ENCODE measurements at regions not wholly inside any gene's neighbourhood (a gene's known extent, or its start where the extent isn't known, plus 50 kb on each side); places are given as distances from the start of the nearest gene placed in this dataset.
"Not testable (repeated sequence)": the region's sequence is repeated elsewhere in the genome, so short reads cannot be mapped to it uniquely, and the experiment has no call there.

DNA sequence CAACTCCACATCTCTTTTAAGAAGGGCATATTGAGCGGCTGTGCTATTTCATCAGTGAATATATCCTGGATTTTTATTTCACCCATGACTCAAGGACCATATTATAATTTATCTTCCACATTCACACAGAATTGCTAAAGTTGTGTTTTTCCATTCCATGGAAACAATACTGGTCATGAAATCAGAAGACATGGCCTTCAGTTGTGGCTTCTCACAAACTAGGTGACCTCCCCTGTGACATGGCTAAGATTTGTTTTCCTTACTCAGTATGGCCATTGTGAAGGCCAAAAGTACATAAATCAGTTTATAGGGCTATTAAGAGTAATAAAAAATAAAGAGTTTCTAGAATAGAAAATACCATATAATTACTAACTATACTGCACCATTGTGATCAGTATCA lies 415.6 kb downstream of the OXSM start:
- no peak for TF ChIP-seq Cebpa-rat (IDR thresholded peaks at IDR 0.05)
- Histone ChIP-seq H3K4me2 (no peak overlapping the region), H3K4me3 (no peak overlapping the region), H3K9me3 (replicated peaks in 1 of 11) (peaks cover 0 to 7% (median under 1%) of the 10 kb centered on the region in 11 experiments; a peak in 5 of 22 replicates), H3K4me1 (no peaks in the 10 kb centered on the region), H4K20me1 (no peaks in the 10 kb centered on the region), H3K27me3 (no peaks in the 10 kb centered on the region), H3K36me3 (no peaks in the 10 kb centered on the region), H3K9ac (no peak overlapping the region), H3K27ac (no peak overlapping the region)

DNA sequence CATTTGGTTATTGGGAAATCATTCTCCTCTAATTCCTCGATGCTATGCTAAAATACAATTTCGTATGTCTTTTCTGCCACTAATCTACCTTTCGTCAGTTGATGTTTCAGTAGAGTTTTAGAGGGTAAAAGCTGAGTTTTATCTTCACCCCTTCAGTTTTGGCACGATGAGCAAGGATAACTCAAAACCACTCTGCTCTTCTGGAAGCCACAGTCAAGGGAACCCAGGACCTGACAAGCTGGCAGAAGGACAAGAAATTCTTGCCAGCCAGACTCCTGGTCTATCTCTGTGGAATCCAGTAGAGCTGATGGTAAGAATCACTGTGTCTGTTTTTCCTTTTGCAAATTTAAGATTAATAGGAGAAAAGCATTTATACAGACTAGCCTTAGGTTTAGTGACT lies 414.4 kb upstream of the LRRC3B start:
- Histone ChIP-seq H3K27ac (no peak overlapping the region), H3K27me3 (no peaks in the 10 kb centered on the region), H4K20me1 (no peaks in the 10 kb centered on the region), H3K4me2 (no peak overlapping the region), H3K9ac (no peak overlapping the region), H3K4me3 (no peak overlapping the region), H3K4me1 (no peaks in the 10 kb centered on the region; a peak in 1 of 20 replicates), H3K36me3 (no peaks in the 10 kb centered on the region), H3K9me3 (replicated peaks in 1 of 11) (peaks cover 0 to 28% (median 20%) of the 10 kb centered on the region in 11 experiments; a peak in 15 of 22 replicates)
- no peak for TF ChIP-seq Cebpa-rat (IDR thresholded peaks at IDR 0.05)

DNA sequence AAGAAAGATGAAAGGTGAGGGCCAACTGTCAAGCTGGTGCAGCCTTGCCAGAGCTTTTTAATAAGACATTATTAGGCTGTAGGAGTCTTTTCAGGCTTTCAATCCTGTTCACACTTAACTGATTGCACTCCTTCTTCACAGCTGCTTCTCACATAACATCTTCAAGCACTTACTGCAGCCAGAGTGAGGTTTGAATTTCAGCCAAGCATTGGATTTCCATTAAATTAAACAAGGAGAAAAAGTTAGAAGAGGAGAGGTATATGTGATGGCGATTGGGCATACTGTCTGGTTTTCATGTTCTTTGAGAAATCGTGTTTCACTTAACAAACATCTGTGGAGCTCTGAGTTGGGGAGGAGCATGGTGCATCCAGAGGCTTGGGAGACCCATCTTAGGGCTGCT lies 392.8 kb upstream of the LRRC3B start:
- H3K4me1 ChIP-seq, result peaks cover 0 to 7% (median 0%) of the 10 kb centered on the region in 10 experiments; a peak in 1 of 20 replicates
- no peaks in the 10 kb centered on the region for H4K20me1 ChIP-seq

DNA sequence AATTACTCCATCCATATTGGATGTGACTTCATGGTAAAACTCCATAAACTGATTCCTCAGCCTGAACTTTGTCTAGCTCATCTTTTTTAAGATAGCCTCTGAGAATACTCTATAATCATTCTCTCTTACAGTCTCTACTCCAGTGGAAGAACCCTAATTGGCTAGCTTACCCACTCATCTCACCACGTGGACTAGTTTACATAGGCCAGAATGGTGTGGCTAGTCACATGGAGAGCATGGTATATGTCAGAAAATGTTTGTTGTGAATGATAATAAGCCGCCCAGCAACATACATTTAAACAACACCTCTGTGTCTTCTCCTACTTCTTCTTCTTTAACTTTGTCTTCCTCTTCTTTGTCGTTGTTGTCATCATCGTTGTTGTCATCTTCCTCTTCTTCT lies 389.2 kb upstream of the LRRC3B start:
- Histone ChIP-seq H3K9ac (no peak overlapping the region), H3K27me3 (no peaks in the 10 kb centered on the region), H3K4me1 (no peaks in the 10 kb centered on the region), H3K27ac (no peak overlapping the region), H4K20me1 (no peaks in the 10 kb centered on the region), H3K4me3 (no peak overlapping the region), H3K4me2 (no peak overlapping the region), H3K36me3 (no peaks in the 10 kb centered on the region), H3K9me3 (replicated peaks in 1 of 11) (peaks cover 0 to 6% (median 0%) of the 10 kb centered on the region in 11 experiments; a peak in 2 of 22 replicates)
- no peak for TF ChIP-seq Cebpa-rat (IDR thresholded peaks at IDR 0.05)

More for the DNA sequence above, 392.8 kb upstream of the LRRC3B start:
- no peak for TF ChIP-seq Cebpa-rat (IDR thresholded peaks at IDR 0.05)
- no peak overlapping the region for H3K9ac ChIP-seq
- H3K9me3 ChIP-seq (replicated peaks in 1 of 11), result no peaks in the 10 kb centered on the region; a peak in 1 of 22 replicates
- no peaks in the 10 kb centered on the region for H3K36me3 ChIP-seq
- H3K4me2 ChIP-seq, result no peak overlapping the region
- H3K27ac ChIP-seq, result no peak overlapping the region
- H3K27me3 ChIP-seq, result no peaks in the 10 kb centered on the region
- no peak overlapping the region for H3K4me3 ChIP-seq

DNA sequence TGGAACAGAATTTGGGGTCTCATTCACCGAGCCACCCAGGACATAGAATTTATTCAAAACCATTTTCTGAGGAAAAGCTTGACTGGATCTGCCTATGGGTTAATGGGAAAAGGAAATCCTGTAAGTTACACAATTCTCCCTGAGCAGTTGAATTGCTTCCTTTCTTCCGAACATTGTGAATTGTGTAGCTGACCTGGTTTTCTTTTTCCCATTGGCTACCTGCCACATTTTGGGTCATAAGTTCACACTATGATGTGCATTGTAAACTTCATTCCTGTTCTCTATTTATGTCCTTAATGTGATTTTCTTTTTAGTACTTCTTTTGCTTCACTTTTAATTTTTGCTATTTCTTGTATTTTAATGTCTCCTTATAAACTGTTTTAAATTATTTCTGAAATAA lies 386.0 kb upstream of the LRRC3B start:
- no peaks in the 10 kb centered on the region for H3K36me3 ChIP-seq
- H3K4me3 ChIP-seq, result no peak overlapping the region
- no peaks in the 10 kb centered on the region for H3K4me1 ChIP-seq
- no peak overlapping the region for H3K27ac ChIP-seq
- no peak overlapping the region; a peak in 1 of 22 replicates for H3K4me2 ChIP-seq
- peaks cover 0 to 13% (median 0%) of the 10 kb centered on the region in 11 experiments; a peak in 2 of 22 replicates for H3K9me3 ChIP-seq (replicated peaks in 1 of 11)
- no peak for TF ChIP-seq Cebpa-rat (IDR thresholded peaks at IDR 0.05)
- no peak overlapping the region for H3K9ac ChIP-seq
- no peaks in the 10 kb centered on the region for H3K27me3 ChIP-seq
- no peaks in the 10 kb centered on the region for H4K20me1 ChIP-seq

DNA sequence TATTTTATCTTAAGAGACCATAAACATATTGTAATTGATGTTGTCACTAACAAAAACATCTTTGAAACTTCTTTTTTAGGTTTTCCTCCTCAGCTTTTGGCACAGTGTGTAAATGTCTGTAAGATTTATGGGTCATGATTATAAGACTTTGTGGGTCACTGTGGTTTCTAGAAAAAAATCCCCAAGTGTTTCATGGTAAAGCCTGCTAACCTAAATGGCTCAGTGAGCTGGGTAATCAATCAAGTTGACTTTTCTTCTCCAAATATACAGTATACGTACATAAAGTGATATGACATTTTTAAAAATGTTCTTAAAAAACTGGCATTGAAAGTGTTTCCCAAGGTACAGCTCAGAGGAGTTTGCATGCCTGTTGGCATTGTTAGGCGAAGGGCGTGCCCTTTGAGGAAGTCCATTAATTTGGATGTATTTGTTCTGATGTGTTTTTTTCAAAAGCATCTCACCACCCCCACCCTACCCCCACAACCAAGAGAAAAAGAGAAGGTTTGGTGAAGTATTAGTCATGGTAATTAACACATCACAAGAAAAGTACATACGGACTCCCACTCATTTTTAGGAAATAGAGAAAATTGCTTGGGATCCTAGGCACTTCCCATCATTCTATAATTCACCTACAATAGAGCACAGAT lies 385.4 kb upstream of the LRRC3B start:
- Histone ChIP-seq H3K4me3 (no peak overlapping the region), H3K27ac (no peak overlapping the region), H4K20me1 (no peaks in the 10 kb centered on the region), H3K27me3 (no peaks in the 10 kb centered on the region), H3K9ac (no peak overlapping the region), H3K4me2 (no peak overlapping the region), H3K36me3 (no peaks in the 10 kb centered on the region), H3K9me3 (replicated peaks in 1 of 11) (peaks cover 0 to 13% (median 0%) of the 10 kb centered on the region in 11 experiments; a peak in 2 of 22 replicates), H3K4me1 (no peaks in the 10 kb centered on the region)
- TF ChIP-seq Cebpa-rat (IDR thresholded peaks at IDR 0.05), result no peak

DNA sequence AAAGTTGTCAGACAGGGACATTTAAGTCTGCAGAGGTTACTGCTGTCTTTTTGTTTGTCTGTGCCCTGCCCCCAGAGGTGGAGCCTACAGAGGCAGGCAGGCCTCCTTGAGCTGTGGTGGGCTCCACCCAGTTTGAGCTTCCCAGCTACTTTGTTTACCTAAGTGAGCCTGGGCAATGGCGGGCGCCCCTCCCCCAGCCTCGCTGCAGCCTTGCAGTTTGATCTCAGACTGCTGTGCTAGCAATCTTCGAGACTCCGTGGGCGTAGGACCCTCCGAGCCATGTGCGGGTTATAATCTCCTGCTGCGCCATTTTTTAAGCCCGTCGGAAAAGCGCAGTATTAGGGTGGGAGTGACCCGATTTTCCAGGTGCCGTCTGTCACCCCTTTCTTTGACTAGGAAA lies 378.0 kb upstream of the LRRC3B start:
- not testable (repeated sequence) for H3K4me3 ChIP-seq, H3K9ac ChIP-seq, H3K27me3 ChIP-seq, H3K4me2 ChIP-seq, H3K36me3 ChIP-seq, H3K27ac ChIP-seq, H3K4me1 ChIP-seq, H4K20me1 ChIP-seq
- peaks cover 0 to 15% (median 6%) of the 10 kb centered on the region in 11 experiments; a peak in 8 of 22 replicates for H3K9me3 ChIP-seq (replicated peaks in 1 of 11)

DNA sequence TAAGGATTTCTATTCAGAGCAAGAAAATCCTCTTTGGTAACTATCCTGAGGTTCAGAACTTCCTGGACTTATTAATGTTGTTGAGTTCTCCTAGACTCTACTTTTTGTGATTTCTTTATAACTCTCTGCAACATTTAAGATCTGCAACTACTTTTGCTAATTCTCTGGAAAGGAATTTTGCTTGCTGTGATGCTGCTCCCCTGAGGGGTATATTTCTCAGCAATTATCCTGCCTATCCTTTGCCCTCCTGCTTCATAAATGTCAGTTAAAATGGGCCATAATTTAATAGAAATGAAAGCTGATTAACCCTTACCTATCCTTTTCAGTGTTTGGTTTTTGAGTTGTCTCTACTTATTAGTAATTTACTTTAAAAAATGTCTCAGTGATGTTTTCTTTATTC lies 377.3 kb upstream of the LRRC3B start:
- Histone ChIP-seq H3K4me1 (0 out of 20 replicates have a peak, but pooled peaks cover 0 to 5% (median 0%) of the 10 kb centered on the region in 10 experiments), H4K20me1 (no peaks in the 10 kb centered on the region), H3K4me3 (no peak overlapping the region), H3K4me2 (no peak overlapping the region), H3K9ac (no peak overlapping the region), H3K27ac (no peak overlapping the region), H3K27me3 (no peaks in the 10 kb centered on the region), H3K36me3 (no peaks in the 10 kb centered on the region), H3K9me3 (replicated peaks in 1 of 11) (peaks cover 0 to 11% (median 6%) of the 10 kb centered on the region in 11 experiments; a peak in 8 of 22 replicates)
- no peak for TF ChIP-seq Cebpa-rat (IDR thresholded peaks at IDR 0.05)

DNA sequence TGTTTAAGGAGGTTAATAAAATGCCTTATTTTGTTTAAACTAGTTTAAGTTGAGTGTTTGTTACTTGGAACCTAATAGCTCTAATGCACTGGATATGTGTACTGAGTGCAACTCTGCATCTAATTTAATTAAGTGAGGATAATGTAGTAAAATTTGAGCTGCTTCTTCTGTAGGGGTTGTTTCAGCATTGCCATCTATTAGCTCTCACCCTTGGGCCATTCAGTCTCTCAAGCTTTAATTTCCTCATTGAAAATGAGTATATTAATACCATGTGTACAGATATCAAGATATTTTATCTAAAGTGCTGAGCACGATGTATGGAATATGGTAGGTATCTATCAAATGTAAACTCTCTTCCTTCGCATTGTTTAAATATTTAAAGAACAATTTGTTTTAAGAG lies 375.7 kb upstream of the LRRC3B start:
- Histone ChIP-seq H3K4me1 (0 out of 20 replicates have a peak, but pooled peaks cover 0 to 5% (median 0%) of the 10 kb centered on the region in 10 experiments), H3K27ac (no peak overlapping the region), H3K9ac (no peak overlapping the region), H3K4me3 (no peak overlapping the region), H4K20me1 (no peaks in the 10 kb centered on the region), H3K9me3 (replicated peaks in 1 of 11) (peaks cover 0 to 11% (median 6%) of the 10 kb centered on the region in 11 experiments; a peak in 8 of 22 replicates), H3K27me3 (no peaks in the 10 kb centered on the region), H3K4me2 (no peak overlapping the region), H3K36me3 (no peaks in the 10 kb centered on the region)
- TF ChIP-seq Cebpa-rat (IDR thresholded peaks at IDR 0.05), result no peak

DNA sequence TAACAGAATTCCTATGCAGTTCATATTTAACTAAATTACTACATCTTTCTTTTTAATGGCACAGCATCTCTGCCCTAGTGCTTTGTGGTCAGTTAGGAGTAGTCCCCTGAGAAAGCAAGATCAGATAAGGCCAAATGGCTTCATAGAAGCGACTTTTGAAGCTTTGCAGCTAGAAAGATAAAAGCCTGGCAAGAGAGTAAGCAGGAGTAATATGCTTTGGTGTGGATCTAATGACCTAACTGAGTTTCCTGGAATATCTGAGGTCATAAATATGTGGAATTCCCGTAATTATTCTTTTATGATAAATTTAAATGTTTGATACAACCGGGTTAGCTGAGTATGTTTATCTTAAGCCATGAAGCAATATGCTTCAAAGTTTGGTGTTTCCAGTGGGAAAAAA lies 374.9 kb upstream of the LRRC3B start:
- Histone ChIP-seq H4K20me1 (no peaks in the 10 kb centered on the region), H3K27me3 (no peaks in the 10 kb centered on the region), H3K4me2 (peak overlapping the region in 2 of 11 experiments; percentile 2 to 42; a peak in 1 of 22 replicates), H3K27ac (no peak overlapping the region), H3K4me1 (0 out of 20 replicates have a peak, but pooled peaks cover 0 to 5% (median 0%) of the 10 kb centered on the region in 10 experiments), H3K4me3 (no peak overlapping the region), H3K9me3 (replicated peaks in 1 of 11) (peaks cover 0 to 11% (median 6%) of the 10 kb centered on the region in 11 experiments; a peak in 8 of 22 replicates), H3K9ac (no peak overlapping the region), H3K36me3 (no peaks in the 10 kb centered on the region)
- no peak for TF ChIP-seq Cebpa-rat (IDR thresholded peaks at IDR 0.05)

Measured in BLaER1 treated with 17β-estradiol and CSF1 and Interleukin-3, amounts not matched to agents 10 nM and 100 nM (cell line).